HG03175 (cell line): ENCODE measurements at regions not wholly inside any gene's neighbourhood (a gene's known extent, or its start where the extent isn't known, plus 50 kb on each side); places are given as distances from the start of the nearest gene placed in this dataset.

Experiments used
- ATAC-seq: cut with Tn5 transposase; IDR thresholded peaks from one replicate; pipeline ENCODE4 v1.9.1; 2021; ENCODE audit warnings: mild to moderate bottlenecking, moderate library complexity; ENCODE audit not compliant: unreplicated experiment

DNA sequence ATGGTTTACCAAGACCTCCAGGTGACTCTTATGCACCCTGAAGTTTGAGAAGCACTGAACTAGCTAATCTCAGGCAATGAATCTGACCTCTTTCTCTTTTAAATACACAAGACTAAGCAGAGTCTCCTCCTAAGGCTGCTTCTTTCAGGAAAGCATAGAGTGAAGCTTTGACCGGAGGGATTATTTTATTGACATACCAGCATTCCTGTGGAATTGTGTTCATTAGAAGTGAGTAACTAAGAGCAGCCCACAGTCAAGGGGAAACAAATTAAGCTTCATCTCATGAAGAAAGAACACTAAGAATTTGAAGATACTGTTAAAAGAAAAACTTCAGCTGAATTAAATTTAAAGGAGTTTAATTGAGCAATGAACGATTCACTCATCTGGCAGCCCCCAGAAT lies 963.5 kb downstream of the NTRK3 start:
- no peak for ATAC-seq

DNA sequence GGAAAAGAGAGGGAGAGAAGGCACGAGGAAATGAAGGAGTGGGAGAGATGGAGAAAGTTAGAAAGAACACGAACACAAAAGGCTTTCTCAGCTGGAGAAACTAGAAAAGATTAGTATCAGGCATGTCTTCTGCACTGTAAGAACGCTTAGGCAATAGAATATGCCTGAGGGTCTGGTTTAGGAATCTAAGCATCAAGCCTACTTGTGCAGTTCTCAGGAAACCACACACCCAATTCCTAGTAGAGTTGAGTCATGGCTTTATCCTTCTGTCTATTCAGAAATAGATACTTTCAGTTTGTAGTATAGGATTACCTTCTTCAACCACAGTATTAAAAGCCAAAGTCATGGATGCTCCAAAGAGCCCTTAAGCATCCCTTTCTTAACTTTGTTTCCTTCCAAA lies 969.4 kb downstream of the NTRK3 start:
- ATAC-seq: no peak

DNA sequence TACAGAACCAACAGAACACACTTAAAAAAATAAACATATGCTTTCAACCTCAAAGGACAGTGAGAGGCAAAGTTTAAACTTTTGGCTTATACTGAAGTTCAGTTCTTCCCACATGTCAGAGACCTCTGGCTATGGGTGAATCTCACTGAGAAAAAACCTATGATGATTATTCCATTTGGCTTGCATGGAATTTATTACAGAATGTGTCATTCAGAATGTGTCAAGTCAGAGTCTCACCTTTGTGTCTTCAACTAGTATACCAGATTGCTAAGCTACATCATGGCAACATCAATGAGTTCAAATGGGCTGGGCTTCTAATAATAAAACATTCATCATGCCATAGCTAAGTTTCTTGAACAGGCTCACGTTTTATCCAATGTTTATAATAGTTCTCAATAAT lies 987.0 kb downstream of the NTRK3 start:
- no peak for ATAC-seq

DNA sequence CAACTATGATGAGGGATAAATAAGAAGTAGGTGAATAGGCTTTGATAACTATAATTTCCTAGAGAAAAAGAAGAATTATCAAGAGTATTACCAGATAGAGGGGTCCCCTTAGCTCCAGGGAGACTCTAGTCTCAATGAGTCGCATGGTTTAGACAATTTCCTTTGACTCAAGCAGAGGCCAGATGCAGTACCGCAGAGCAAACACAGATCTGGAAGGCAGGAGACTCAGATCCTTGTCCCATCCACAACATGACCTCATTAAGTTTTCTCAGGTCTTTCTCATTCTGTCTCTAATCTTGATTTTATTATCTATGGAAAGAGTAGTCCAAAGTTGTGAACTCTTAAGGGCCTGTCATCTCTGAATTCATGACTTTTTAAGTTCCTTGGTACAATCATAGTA lies 987.9 kb downstream of the NTRK3 start:
- no peak for ATAC-seq

DNA sequence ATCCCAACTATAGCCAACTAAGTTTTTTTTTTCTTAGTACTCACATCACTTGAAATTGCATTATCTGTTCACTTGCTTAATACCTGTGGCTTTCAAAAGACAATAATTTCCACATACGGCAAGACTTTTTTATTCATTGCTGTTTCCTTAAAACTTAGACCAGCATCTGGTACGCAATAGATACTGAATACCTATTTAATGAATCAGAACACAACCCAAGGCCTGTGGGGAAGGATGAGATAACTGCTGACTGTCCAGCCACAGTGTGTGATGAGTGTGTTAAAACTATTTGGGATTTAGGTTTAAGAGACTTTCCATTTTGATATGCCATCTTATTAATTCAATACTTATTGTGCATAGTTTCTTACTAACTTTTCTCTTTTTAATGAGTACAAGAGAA lies 988.7 kb downstream of the NTRK3 start:
- no peak for ATAC-seq

DNA sequence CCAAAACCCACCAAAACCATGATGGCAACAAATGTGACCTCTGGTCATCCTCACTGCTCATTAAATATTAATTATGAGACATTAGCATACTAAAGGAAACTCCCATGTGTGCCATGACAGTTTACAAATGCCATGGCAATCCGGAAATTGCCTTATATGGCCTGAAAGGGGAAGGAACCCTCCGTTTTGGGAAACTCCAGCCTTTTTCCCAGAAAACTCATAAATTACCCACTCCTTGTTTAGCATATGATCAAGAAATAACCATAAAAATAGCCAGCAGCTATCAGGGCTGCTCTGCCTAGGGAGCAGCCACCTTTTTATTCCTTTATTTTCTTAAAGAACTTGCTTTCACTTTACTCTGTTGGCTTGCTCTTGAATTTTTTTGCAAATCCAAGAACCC lies 992.7 kb downstream of the NTRK3 start:
- no peak for ATAC-seq

DNA sequence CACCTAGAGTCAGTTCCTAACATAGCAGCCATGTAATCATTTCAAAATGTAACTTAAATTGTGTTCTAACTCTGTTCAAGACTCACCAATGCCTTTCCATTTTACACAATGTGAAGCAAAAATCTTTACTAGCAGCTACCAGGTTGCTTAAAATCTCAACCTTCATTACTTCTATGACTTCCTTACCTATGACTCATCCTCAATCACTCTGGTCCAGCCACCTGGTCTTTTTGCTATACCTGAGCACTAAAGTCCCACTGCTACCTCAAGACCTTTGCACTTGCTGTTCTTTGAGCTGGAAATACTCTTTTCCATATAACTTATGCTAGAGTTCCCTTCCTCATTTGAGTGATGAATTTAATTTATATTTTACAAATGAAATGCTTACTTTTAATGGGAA lies 993.2 kb downstream of the NTRK3 start:
- ATAC-seq: no peak

DNA sequence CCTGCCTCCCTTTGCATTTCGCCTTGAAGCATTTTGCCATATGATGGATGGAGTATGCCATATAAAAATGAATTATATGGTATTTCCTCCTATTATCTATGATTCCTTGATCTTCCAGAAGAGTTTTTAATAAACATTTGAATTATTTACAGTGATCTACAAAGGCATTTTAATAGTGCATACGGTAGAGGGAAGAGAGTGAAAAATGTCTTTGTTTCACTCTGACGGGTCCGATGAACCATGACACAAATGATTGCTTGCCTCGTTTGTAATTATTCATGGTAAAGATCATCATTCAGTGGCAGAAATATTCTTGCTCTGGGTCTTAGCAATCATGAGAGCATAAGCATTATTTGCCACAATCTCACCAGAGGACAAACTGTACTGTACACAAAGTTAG lies 1010.9 kb downstream of the NTRK3 start:
- no peak for ATAC-seq

DNA sequence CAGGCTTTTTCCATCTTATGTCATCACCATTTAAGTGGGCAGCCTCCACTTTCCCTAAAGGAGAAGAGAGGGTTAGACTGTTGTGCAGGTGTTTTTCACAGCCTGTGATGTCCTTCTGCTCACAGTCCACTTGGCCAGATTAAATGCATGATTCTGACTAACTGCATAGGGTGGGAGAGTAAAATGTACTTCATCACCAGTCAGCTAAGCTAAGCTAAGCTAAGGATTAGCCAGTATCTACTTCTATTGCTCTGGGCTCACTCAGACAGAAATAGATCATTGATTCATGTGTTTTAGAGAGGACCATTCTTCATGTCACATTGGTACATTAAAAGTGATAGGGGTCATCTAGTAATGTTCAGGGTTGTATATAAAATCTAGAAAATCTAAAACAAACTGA lies 1013.1 kb downstream of the NTRK3 start:
- ATAC-seq: no peak

DNA sequence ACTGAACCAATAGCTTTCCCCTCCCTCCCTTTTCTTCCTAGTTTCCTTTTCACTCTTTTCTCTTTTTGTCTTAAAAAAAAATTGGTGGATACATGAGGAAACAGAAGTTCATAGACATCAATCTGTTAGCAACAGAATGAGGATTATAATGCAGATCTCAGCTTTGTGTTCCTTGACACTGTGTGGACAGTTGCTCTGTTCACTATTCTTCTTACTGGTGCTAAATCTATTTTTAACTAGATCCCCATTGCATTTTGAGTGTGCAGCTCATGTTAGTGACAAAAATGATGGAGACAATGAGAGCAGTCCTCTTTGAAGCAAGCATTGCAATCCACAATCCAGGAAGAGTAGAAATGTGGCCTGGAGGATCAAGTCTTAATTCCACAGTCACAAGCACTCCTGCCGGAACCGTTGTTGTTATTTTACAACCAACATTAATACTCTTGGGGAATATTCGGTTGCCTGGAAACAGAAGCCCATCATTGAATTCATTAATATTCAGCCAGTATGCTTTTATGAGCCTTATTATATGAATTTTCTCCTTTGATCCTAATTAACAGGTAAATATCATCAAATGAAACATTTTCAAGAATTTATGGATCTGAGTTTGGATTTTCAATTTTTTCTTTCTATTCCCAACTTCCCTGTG lies 1016.8 kb downstream of the NTRK3 start:
- no peak for ATAC-seq

DNA sequence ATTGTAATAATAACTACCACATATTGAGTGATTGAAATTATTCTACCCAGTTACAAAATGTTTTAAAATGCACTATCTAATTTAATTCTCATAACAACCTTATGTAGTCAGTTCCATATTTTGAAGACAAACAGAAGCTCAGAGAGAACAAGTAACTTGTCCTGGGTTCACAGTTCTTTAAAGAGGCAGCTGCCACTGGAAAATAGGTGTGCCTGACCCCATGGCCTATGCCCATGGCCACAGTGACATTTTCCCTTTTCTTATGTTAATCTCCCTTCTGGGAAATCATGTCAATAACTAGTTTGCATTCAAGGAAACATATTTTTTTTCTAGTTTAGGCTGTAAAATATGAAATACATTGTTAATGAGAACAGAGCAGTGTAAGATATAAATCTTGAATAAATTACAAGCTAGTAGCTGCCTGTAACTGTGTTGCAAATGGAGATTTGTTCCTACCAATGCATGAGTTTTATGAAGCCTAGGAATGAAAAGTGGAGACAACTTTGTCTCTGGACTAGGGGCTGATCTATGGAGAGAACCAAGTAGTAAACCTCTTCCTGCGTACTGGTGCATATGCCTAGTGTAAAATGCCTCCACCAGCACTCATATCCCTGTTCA lies 1018.0 kb downstream of the NTRK3 start:
- no peak for ATAC-seq

DNA sequence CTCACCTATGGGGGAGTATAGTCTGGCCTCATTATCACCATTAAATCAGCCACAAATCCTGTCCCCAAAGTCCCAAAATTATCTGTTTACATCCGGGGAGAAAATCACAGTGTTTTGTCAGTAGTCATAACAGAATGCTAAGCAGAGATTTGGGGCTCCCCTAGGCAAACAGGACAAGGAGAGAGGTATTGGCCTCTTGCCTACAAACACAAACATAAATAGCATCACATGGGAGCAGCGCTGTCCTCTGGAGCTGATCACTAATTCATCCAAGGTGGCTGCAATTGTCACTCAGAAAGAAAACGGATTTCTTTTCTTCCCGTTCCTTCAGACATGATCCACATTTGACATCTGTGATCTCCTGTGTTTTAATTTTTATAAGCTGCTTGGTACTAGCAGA lies 1028.1 kb downstream of the NTRK3 start:
- no peak for ATAC-seq

DNA sequence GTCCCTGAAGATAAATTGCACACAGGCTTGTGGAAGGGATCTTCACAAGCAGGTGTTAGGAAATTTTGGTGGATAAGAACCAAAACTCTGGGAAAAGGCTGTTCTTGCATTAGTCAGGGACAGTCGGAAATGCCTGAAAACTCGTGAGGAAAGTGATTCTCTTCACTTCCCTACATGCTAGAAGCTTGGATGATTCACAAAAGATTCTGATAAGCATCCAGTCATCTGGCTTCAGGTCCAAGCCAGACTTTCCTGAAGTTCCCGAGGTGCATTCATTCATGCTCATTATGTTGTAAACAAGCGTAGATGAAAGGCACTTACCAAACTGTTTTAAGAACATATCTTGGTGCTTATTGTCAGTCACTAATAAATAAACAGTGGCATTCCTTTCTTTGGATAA lies 1028.7 kb downstream of the NTRK3 start:
- ATAC-seq: no peak

DNA sequence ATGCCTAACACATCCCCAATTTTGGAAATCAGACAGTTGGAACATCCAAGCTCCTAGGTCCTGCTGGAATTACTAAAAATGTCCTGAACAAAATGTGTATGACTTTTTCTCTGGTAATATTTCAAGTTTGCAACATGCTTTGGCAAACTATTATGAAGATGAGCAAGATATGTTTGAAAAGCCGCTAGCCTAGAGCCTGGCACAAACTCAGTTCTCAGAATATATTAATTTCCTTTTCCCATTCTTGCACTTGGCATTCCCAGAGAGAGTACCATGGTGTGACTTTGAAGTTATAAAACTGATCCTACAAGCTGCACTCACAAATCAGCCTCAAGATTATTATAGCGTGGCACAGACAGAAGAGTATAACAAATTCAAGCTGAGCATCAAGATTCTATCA lies 1031.1 kb downstream of the NTRK3 start:
- ATAC-seq: no peak

DNA sequence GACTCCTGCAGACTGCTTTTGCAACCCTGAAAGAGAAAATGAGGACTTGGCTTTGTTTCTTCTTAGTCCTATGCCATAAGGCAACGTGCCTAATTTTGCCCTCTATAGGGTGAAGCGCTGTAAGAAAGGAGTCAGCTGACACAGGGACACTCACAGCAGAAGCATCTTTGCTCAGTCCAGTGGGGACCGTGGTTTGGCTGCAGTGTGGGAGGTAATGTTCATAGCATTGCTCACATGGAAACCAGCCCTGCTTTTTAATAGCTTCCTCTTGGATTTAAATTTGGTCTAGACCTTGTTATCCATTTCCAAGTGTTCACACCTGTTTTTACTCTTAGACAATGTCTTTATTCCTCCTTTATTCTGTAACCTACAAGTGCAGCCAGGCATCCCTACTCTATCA lies 1032.1 kb downstream of the NTRK3 start:
- no peak for ATAC-seq

DNA sequence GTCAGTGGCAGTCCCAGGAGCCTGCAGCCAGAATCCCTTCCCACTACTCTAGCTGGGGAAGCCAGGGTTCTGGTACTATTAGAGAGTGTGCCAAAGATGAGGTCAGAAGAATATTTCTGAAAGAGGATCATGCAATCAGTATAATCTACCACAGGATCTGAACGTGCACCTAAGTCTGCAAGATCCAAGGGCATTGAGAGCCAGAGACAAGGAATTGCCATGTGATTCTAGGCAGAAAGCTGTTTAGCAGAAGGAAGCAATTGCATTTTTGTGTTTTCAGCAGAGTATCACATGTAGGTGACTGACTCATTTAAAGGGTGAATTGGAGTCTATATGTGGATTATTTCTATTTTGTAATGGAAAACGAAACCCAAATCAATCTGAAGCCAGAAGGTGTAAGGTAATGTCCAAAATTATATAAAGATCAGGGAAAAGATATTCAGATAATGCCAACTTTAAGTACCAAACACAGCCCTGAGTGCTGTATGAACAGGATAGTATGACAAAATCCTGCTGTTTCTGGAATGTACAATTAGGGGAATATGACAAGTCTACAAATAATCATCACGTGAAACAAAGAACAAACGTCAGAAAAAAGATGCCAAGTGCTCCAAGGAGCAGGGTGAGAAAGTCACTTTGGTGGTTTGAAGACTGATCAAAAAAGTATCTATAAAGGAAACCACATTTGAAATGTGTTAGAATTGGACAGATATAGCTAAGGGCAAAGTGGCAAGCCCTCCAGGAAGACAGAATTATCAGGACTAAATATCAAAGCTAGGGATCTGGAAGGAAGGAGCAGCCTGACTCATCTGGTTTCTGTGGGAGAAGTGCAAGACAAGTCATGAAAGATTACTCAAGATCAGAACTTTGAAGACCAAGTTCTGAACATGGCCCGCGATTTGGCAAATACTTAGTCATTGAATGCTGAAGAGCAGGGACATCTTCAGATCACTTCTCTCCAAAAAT lies 1036.6 kb downstream of the NTRK3 start:
- no peak for ATAC-seq

DNA sequence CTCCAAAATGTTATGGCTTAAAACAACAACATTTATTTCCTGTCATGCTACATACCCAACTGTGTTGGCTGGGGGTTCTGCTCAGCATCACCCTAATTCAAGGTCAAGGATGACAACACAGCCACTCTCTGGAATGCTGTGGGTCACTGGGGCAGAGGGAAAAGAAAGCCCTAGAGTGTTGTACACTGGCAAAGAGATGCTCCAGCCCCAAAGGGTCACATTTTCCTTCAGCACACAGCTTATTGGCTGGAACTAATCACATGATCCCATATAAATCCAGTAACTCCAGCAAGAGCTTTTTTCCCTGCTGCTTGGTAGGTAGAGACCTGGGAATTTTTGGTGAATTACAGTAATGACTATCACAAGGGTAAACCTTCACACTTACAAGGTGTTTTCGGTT lies 1041.4 kb downstream of the NTRK3 start:
- no peak for ATAC-seq

DNA sequence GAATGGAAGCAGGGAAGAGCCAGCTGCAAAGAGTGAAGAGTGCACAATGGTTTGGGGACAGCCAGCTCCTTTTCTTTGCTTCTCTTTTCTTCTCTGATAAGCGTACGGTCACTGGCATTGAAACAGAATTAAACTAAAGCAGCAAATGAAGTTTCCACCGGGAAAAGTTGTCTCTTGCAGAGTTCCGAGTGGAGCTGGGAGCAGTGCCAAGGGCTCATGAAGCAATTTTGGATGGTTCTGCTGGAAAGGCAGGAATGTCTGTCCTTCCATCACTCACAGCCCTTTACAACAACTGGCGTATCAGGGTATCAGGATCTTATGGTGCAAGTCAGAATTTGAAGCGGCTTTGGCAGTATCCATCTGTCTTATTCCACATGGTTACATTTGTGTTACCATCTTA lies 1042.9 kb downstream of the NTRK3 start:
- ATAC-seq: no peak

DNA sequence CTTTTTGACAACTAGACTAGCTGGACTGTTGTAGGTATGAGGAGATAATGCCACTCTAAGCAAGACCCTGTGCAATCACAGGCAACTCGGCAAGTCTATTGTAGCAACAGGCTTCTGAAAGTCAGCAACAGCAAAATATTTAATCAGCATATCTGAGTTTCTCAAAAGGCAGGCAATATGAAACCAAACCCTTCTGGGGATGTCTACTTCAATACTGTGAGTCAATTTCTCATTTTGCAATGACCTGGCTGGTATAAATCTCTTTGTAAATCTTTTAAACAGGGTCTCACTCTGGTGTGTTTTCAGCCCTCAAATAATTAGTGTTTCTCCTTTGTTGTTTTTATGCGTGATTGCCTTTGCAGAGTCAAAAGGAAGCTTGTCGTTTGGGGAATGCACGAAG lies 1044.5 kb downstream of the NTRK3 start:
- no peak for ATAC-seq

DNA sequence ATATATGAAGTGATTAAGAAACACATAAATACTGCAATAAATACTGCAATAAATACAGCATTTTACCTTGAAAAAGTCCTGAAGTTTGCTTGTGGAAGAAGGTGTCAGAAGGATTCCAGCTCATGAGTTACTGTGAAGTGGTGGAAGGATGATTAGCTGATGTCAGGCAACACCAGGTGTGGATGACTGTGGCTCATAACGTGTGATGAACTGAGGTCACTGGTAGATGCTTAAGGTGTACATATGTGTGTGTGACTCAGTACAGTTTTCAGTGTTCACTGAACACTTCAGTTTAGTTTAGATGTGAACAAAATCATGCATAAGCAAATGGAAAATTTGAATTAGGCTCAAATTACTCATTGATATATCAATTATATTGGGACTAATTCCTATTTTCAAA lies 1045.0 kb downstream of the NTRK3 start:
- no peak for ATAC-seq

DNA sequence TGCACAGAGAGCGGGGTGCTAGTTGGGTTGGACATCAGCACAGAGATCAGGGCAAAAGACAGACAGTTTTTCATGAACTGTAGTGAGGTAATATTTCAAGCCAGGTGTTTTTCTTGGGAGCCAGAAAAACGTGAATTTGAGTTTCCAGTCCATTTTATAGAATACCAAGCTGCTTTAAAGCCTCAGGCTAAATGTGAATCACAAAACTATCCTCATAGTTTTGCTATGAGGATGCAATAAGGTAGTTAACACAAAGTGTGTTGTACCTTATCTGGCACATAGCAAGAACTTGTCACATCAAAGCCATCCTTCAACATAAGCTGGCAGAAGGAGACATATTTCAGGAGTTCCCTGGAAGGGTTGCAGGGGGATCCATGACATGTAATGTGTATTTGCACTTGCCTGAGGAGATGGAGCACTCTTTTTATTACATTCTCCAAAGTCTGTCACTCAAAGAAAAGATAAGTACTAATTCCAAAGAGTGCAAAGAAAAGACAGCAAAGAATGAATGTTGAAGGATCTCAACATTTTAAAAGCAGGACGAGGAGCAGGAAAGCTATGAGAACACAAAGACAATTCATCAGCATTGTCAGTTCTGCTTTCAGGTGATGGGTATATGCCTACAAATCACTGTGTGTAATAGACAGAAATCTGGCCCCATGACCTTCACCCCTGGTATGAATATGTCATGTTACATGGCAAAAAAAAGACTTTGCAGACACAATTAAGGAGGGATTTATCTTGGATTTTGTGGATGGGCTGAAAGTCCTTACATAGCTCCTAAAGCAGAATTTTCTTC lies 1046.4 kb downstream of the NTRK3 start:
- no peak for ATAC-seq
